GM23338 (cell line): ENCODE measurements at regions not wholly inside any gene's neighbourhood (a gene's known extent, or its start where the extent isn't known, plus 50 kb on each side); places are given as distances from the start of the nearest gene placed in this dataset.

ENCODE experiments used
- ATAC-seq: fragments of 200-7000 bp; cut with Tn5 transposase; 3 replicates; pipeline ENCODE4 v1.9.1; 2020
- DNase-seq: peaks from one replicate; pipeline ENCODE4 v3.0.0-alpha.2; 2015; ENCODE audit warnings: low spot score
- H2AFZ ChIP-seq: fragments of 200-600 bp; sonication (generic); 2 replicates; pipeline ENCODE4 v1.8.0; 2016; ENCODE audit warnings: antibody characterized with exemption, mild to moderate bottlenecking, moderate library complexity
- H3F3A ChIP-seq: fragments of 200-600 bp; sonication (generic); replicated peaks from 2 replicates; pipeline ENCODE4 v1.8.0; 2017; ENCODE audit warnings: antibody characterized with exemption, mixed run types, low read depth
- H3K27ac ChIP-seq: fragments of 200-600 bp; sonication (generic); 2 replicates; pipeline ENCODE4 v1.6.1; 2016; ENCODE audit warnings: low read depth
- H3K27me3 ChIP-seq: fragments of 200-600 bp; sonication (generic); 2 replicates; pipeline ENCODE4 v1.8.0; 2016; ENCODE audit warnings: mild to moderate bottlenecking, mixed run types, moderate library complexity; ENCODE audit not compliant: insufficient read depth
- H3K36me3 ChIP-seq: fragments of 200-600 bp; sonication (generic); 2 replicates; pipeline ENCODE4 v1.8.0; 2016; ENCODE audit warnings: mild to moderate bottlenecking; ENCODE audit not compliant: insufficient read depth
- H3K4me1 ChIP-seq: fragments of 200-600 bp; sonication (generic); 2 replicates; pipeline ENCODE4 v1.8.0; 2016; ENCODE audit warnings: mild to moderate bottlenecking, moderate library complexity; ENCODE audit not compliant: insufficient read depth
- H3K4me2 ChIP-seq: fragments of 200-600 bp; sonication (generic); 2 replicates; pipeline ENCODE4 v1.7.1; 2017; ENCODE audit warnings: mixed run types
- H3K4me3 ChIP-seq: fragments of 200-600 bp; sonication (generic); 2 replicates; pipeline ENCODE4 v1.6.1; 2016; ENCODE audit warnings: mixed run types
- H3K79me2 ChIP-seq: fragments of 200-600 bp; sonication (generic); replicated peaks from 2 replicates; pipeline ENCODE4 v1.8.0; 2017; ENCODE audit warnings: mild to moderate bottlenecking; ENCODE audit not compliant: insufficient read depth
- H3K9me2 ChIP-seq: fragments of 200-600 bp; sonication (generic); 2 replicates; pipeline ENCODE4 v1.8.0; 2017; ENCODE audit not compliant: insufficient read depth
- H4K20me1 ChIP-seq: fragments of 200-600 bp; sonication (generic); replicated peaks from 2 replicates; pipeline ENCODE4 v1.8.0; 2017; ENCODE audit warnings: mild to moderate bottlenecking; ENCODE audit not compliant: insufficient read depth
- H3K27ac Mint-ChIP-seq: 2 replicates; pipeline ENCODE4 v1.8.0; 2020; ENCODE audit warnings: inconsistent platforms, mild to moderate bottlenecking, moderate library complexity, mixed read lengths
- H3K27me3 Mint-ChIP-seq: 3 replicates; pipeline ENCODE4 v1.8.0; 2022; ENCODE audit warnings: low read depth, mild to moderate bottlenecking, moderate library complexity, mixed read lengths, inconsistent platforms; ENCODE audit not compliant: insufficient read depth, poor library complexity
- H3K36me3 Mint-ChIP-seq: 3 replicates; pipeline ENCODE4 v1.8.0; 2021; ENCODE audit warnings: low read depth, mild to moderate bottlenecking, inconsistent platforms, moderate library complexity, mixed read lengths
- H3K4me1 Mint-ChIP-seq: 3 replicates; pipeline ENCODE4 v1.8.0; 2020; ENCODE audit warnings: mild to moderate bottlenecking, inconsistent platforms, mixed read lengths
- H3K4me3 Mint-ChIP-seq: 3 replicates; pipeline ENCODE4 v1.8.0; 2021; ENCODE audit warnings: moderate library complexity, mild to moderate bottlenecking, inconsistent platforms, mixed read lengths
- H3K9me3 Mint-ChIP-seq: 3 replicates; pipeline ENCODE4 v1.8.0; 2020; ENCODE audit warnings: moderate library complexity, mild to moderate bottlenecking, inconsistent platforms, mixed read lengths
- CREB1 ChIP-seq: fragments of 250-450 bp; sonication (Bioruptor Pico); IDR thresholded peaks from 2 replicates; pipeline ENCODE4 v1.5.0; 2020; ENCODE audit warnings: low read depth, mild to moderate bottlenecking, moderate library complexity
- CTCF ChIP-seq, 2 experiments: fragments of 200-600 bp in 1 of 2; sonication (generic) in 1 of 2; conservative IDR thresholded peaks; 2 replicates each; pipeline versions ENCODE4 v1.5.1 to v1.6.1; 2016 to 2017; ENCODE audit warnings: antibody characterized with exemption in 2 of 2, low read depth in 2 of 2, mild to moderate bottlenecking in 2 of 2, moderate library complexity in 1 of 2
- ETS1 ChIP-seq: IDR thresholded peaks from 2 replicates; pipeline ENCODE4 v1.6.1; 2016; ENCODE audit warnings: antibody characterized with exemption
- NANOG ChIP-seq: IDR thresholded peaks from 2 replicates; pipeline ENCODE4 v1.6.1; 2016; ENCODE audit warnings: antibody characterized with exemption, borderline replicate concordance
- REST ChIP-seq: IDR thresholded peaks from one replicate; pipeline ENCODE4 v1.6.1; 2018; ENCODE audit warnings: antibody characterized with exemption; ENCODE audit not compliant: unreplicated experiment

- TF ChIP-seq CTCF (conservative IDR thresholded peaks at IDR 0.05; ENCODE audit: low read depth in 2 of 2): peak in 1 of 2 experiments; percentile 35; a peak in 2 of 4 replicates
- TF ChIP-seq CREB1 (CRISPR knock-in tag): peak; percentile 58; the same call in 1 of the 2 replicates
- TF ChIP-seq NANOG: no peak
- Histone ChIP-seq H4K20me1 (no peaks in the 10 kb centered on the region), H3K79me2 (no peaks in the 10 kb centered on the region), H3F3A (no peaks in the 10 kb centered on the region), H2AFZ (no peak overlapping the region), H3K27me3 (no peaks in the 10 kb centered on the region), H3K9me2 (no peaks in the 10 kb centered on the region; the same call in 1 of the 2 replicates), H3K36me3 (no peaks in the 10 kb centered on the region), H3K4me1 (no peaks in the 10 kb centered on the region), H3K27ac (no peak overlapping the region), H3K4me3 (no peak overlapping the region), H3K4me2 (no peak overlapping the region)
- no peaks in the 10 kb centered on the region for H3K9me3 Mint-ChIP-seq
- DNase-seq: peak; percentile 36
- no peaks in the 10 kb centered on the region for H3K27me3 Mint-ChIP-seq
- ATAC-seq: peak; percentile 60; the same call in 2 of the 3 replicates
- no peaks in the 10 kb centered on the region for H3K36me3 Mint-ChIP-seq
- H3K27ac Mint-ChIP-seq: no peak overlapping the region; the same call in 1 of the 2 replicates
- H3K4me3 Mint-ChIP-seq: no peak overlapping the region
- peaks cover 4% of the 10 kb centered on the region for H3K4me1 Mint-ChIP-seq
Measured at GRCh38 chr11:112694813-112695212, 266.4 kb upstream of the NCAM1 start.

- no peaks in the 10 kb centered on the region for H3K27me3 ChIP-seq
- no peak overlapping the region for H3K27ac ChIP-seq
- no peak overlapping the region for H3K4me3 ChIP-seq
- no peak overlapping the region for H2AFZ ChIP-seq
- no peaks in the 10 kb centered on the region; the same call in 2 of the 3 replicates for H3K4me1 Mint-ChIP-seq
- no peaks in the 10 kb centered on the region for H3K36me3 ChIP-seq
- H3K36me3 Mint-ChIP-seq: no peaks in the 10 kb centered on the region
- no peak overlapping the region for H3K4me3 Mint-ChIP-seq
- peaks cover 5% of the 10 kb centered on the region for H3K9me2 ChIP-seq
- H3K9me3 Mint-ChIP-seq: no peaks in the 10 kb centered on the region
- no peaks in the 10 kb centered on the region for H3F3A ChIP-seq
- no peak overlapping the region for H3K4me2 ChIP-seq
- H3K27ac Mint-ChIP-seq: no peak overlapping the region
- no peaks in the 10 kb centered on the region for H3K4me1 ChIP-seq
- DNase-seq (no peak), ATAC-seq (no peak; the same call in 2 of the 3 replicates)
- no peaks in the 10 kb centered on the region for H4K20me1 ChIP-seq
- no peaks in the 10 kb centered on the region for H3K27me3 Mint-ChIP-seq
- H3K79me2 ChIP-seq: no peaks in the 10 kb centered on the region
- TF ChIP-seq CTCF (conservative IDR thresholded peaks at IDR 0.05; ENCODE audit: low read depth in 2 of 2) (peak in 1 of 2 experiments; percentile 22; a peak in 1 of 4 replicates), NANOG (no peak), ETS1 (no peak), REST (no peak)
Measured at GRCh38 chr11:112697391-112698178, 263.6 kb upstream of the NCAM1 start.
